MM.1S (cell line): ENCODE measurements at regions not wholly inside any gene's neighbourhood (a gene's known extent, or its start where the extent isn't known, plus 50 kb on each side); places are given as distances from the start of the nearest gene placed in this dataset.

Experiments used
- DNase-seq: peaks from one replicate; pipeline ENCODE4 v3.0.0-alpha.2; 2015
- H2AFZ ChIP-seq: fragments of 300-600 bp; sonication (generic); 2 replicates; pipeline ENCODE4 v1.6.0; 2016; ENCODE audit warnings: antibody characterized with exemption, low read length
- H3F3A ChIP-seq: fragments of 300-600 bp; sonication (generic); 2 replicates; pipeline ENCODE4 v1.6.1; 2016; ENCODE audit warnings: mild to moderate bottlenecking, antibody characterized with exemption, low read length, moderate library complexity, mixed read lengths; ENCODE audit not compliant: insufficient read depth
- H3K27ac ChIP-seq: fragments of 300-600 bp; sonication (generic); 2 replicates; pipeline ENCODE4 v1.5.1; 2016; ENCODE audit warnings: mild to moderate bottlenecking, low read length
- H3K27me3 ChIP-seq: fragments of 300-600 bp; sonication (generic); replicated peaks from 2 replicates; pipeline ENCODE4 v1.6.0; 2016; ENCODE audit warnings: low read length; ENCODE audit not compliant: insufficient read depth
- H3K36me3 ChIP-seq: fragments of 300-600 bp; sonication (generic); replicated peaks from 2 replicates; pipeline ENCODE4 v1.6.1; 2016; ENCODE audit warnings: mild to moderate bottlenecking, low read length, mixed read lengths; ENCODE audit not compliant: insufficient read depth
- H3K4me1 ChIP-seq: fragments of 300-600 bp; sonication (generic); 2 replicates; pipeline ENCODE4 v1.6.1; 2016; ENCODE audit warnings: low read length, mixed read lengths
- H3K4me2 ChIP-seq: fragments of 300-600 bp; sonication (generic); 2 replicates; pipeline ENCODE4 v1.6.0; 2016; ENCODE audit warnings: low read depth, low read length
- H3K4me3 ChIP-seq: fragments of 300-600 bp; sonication (generic); 2 replicates; pipeline ENCODE4 v1.5.1; 2016; ENCODE audit warnings: low read length, mixed read lengths
- H3K79me2 ChIP-seq: fragments of 300-600 bp; sonication (generic); 2 replicates; pipeline ENCODE4 v1.6.1; 2016; ENCODE audit warnings: mixed run types, low read length, mixed read lengths
- H3K9ac ChIP-seq: fragments of 300-600 bp; sonication (generic); 2 replicates; pipeline ENCODE4 v1.6.1; 2016; ENCODE audit warnings: low read length, mixed read lengths
- H3K9me2 ChIP-seq: fragments of 300-600 bp; sonication (generic); replicated peaks from 2 replicates; pipeline ENCODE4 v1.6.1; 2016; ENCODE audit warnings: mild to moderate bottlenecking, low read length, mixed read lengths; ENCODE audit not compliant: insufficient read depth
- H3K9me3 ChIP-seq: fragments of 300-600 bp; sonication (generic); replicated peaks from 2 replicates; pipeline ENCODE4 v1.6.1; 2016; ENCODE audit warnings: mild to moderate bottlenecking, low read length, mixed read lengths; ENCODE audit not compliant: insufficient read depth
- H4K20me1 ChIP-seq: fragments of 300-600 bp; sonication (generic); 2 replicates; pipeline ENCODE4 v1.6.1; 2016; ENCODE audit warnings: mild to moderate bottlenecking, low read length, moderate library complexity, mixed read lengths; ENCODE audit not compliant: insufficient read depth
- CTCF ChIP-seq: fragments of 300-600 bp; sonication (generic); IDR thresholded peaks from 2 replicates; pipeline ENCODE4 v1.5.1; 2016; ENCODE audit warnings: antibody characterized with exemption, low read length, mixed read lengths
- EZH2 ChIP-seq: fragments of 300-600 bp; sonication (generic); optimal IDR thresholded peaks from 2 replicates; pipeline ENCODE3; 2017; ENCODE audit warnings: low read depth, mild to moderate bottlenecking, antibody characterized with exemption, low read length, mixed read lengths
- EZH2phosphoT487 ChIP-seq: fragments of 300-600 bp; sonication (generic); IDR thresholded peaks from 2 replicates; pipeline ENCODE4 v1.6.1; 2018; ENCODE audit warnings: antibody characterized with exemption, low read length

GRCh38 chr11:37560346-37560745 lies 962.3 kb upstream of the RAG2 start:
- Histone ChIP-seq H4K20me1 (no peaks in the 10 kb centered on the region), H2AFZ (no peak overlapping the region), H3K79me2 (no peaks in the 10 kb centered on the region), H3K36me3 (no peaks in the 10 kb centered on the region), H3K27ac (no peak overlapping the region), H3K9me3 (no peaks in the 10 kb centered on the region), H3K4me2 (no peak overlapping the region), H3F3A (no peaks in the 10 kb centered on the region), H3K4me1 (no peaks in the 10 kb centered on the region), H3K9ac (no peak overlapping the region), H3K9me2 (no peaks in the 10 kb centered on the region), H3K4me3 (no peak overlapping the region), H3K27me3 (no peaks in the 10 kb centered on the region)
- TF ChIP-seq CTCF (no peak), EZH2phosphoT487 (no peak), EZH2 (no peak)
- DNase-seq = no peak

- Histone ChIP-seq H3K36me3 (no peaks in the 10 kb centered on the region), H3K27ac (no peak overlapping the region), H3K4me3 (no peak overlapping the region), H3K4me1 (no peaks in the 10 kb centered on the region), H3K9me3 (no peaks in the 10 kb centered on the region), H3K79me2 (no peaks in the 10 kb centered on the region), H3K9me2 (no peaks in the 10 kb centered on the region), H3F3A (no peaks in the 10 kb centered on the region), H3K27me3 (no peaks in the 10 kb centered on the region), H3K9ac (no peak overlapping the region), H2AFZ (no peak overlapping the region), H3K4me2 (no peak overlapping the region), H4K20me1 (no peaks in the 10 kb centered on the region)
- no peak for TF ChIP-seq EZH2phosphoT487
- DNase-seq = no peak
These were observed 960.7 kb upstream of the RAG2 start for GRCh38 chr11:37558619-37559210.

GRCh38 chr11:37557990-37558389 lies 960.0 kb upstream of the RAG2 start:
- Histone ChIP-seq H3K27me3 (no peaks in the 10 kb centered on the region), H3F3A (no peaks in the 10 kb centered on the region), H4K20me1 (no peaks in the 10 kb centered on the region), H3K9ac (no peak overlapping the region), H3K4me3 (no peak overlapping the region), H3K27ac (no peak overlapping the region), H3K4me2 (no peak overlapping the region), H3K4me1 (no peaks in the 10 kb centered on the region), H2AFZ (no peak overlapping the region), H3K9me2 (no peaks in the 10 kb centered on the region), H3K36me3 (no peaks in the 10 kb centered on the region), H3K9me3 (no peaks in the 10 kb centered on the region), H3K79me2 (no peaks in the 10 kb centered on the region)
- TF ChIP-seq CTCF (no peak), EZH2 (no peak), EZH2phosphoT487 (no peak)
- no peak for DNase-seq

- Histone ChIP-seq H3K4me1 (no peaks in the 10 kb centered on the region), H3K9me3 (no peaks in the 10 kb centered on the region), H2AFZ (no peak overlapping the region), H3K4me3 (no peak overlapping the region), H3F3A (no peaks in the 10 kb centered on the region), H3K36me3 (no peaks in the 10 kb centered on the region), H3K79me2 (no peaks in the 10 kb centered on the region), H3K27me3 (no peaks in the 10 kb centered on the region), H3K27ac (no peak overlapping the region), H3K9me2 (no peaks in the 10 kb centered on the region), H3K4me2 (no peak overlapping the region), H4K20me1 (no peaks in the 10 kb centered on the region), H3K9ac (no peak overlapping the region)
- no peak for DNase-seq
- no peak for TF ChIP-seq CTCF
- TF ChIP-seq EZH2 = no peak
- TF ChIP-seq EZH2phosphoT487 = no peak
These were observed 954.2 kb upstream of the RAG2 start for GRCh38 chr11:37552284-37552683.
